SK-N-SH (cell line): ENCODE measurements at regions not wholly inside any gene's neighbourhood (a gene's known extent, or its start where the extent isn't known, plus 50 kb on each side); places are given as distances from the start of the nearest gene placed in this dataset.

Experiments
- CTCF ChIA-PET: fragments of 300-600, 350-600 bp; formaldehyde crosslinking; extraction: SDS; loops from one replicate; lab custom pipeline; 2021; lab: Yijun Ruan, JAX
- POLR2A ChIA-PET: fragments of 350-600 bp; sonication (Branson Sonifier 250); formaldehyde crosslinking; extraction: SDS; loops from one replicate; lab custom pipeline; 2020; ENCODE audit warnings: antibody characterized with exemption, inconsistent platforms; lab: Yijun Ruan, JAX
- DNase-seq: peaks from one replicate; pipeline ENCODE4 v3.0.0; 2012
- H2AFZ ChIP-seq: fragments of 200-600 bp; sonication (generic); 2 replicates; pipeline ENCODE4 v1.8.1; 2016; ENCODE audit warnings: antibody characterized with exemption, mild to moderate bottlenecking, low read depth
- H3F3A ChIP-seq: fragments of 200-600 bp; sonication (generic); replicated peaks from 2 replicates; pipeline ENCODE3; 2016; ENCODE audit warnings: antibody characterized with exemption, mild to moderate bottlenecking; ENCODE audit not compliant: insufficient read depth
- H3K27ac ChIP-seq, 2 experiments: fragments of 200-500 bp in 1 of 2; fragments of 200-600 bp in 1 of 2; sonication (Bioruptor generic) in 1 of 2; sonication (generic), shearing (Covaris generic) in 1 of 2; 2 replicates each; pipeline versions ENCODE4 v1.5.1 to v1.6.1; 2014 to 2016; ENCODE audit warnings: low read depth in 2 of 2, inconsistent platforms in 1 of 2, low read length in 1 of 2, mild to moderate bottlenecking in 1 of 2, mixed read lengths in 1 of 2
- H3K27me3 ChIP-seq: fragments of 200-600 bp; sonication (generic), shearing (Covaris generic); 2 replicates; pipeline ENCODE4 v1.6.1; 2016; ENCODE audit warnings: mixed run types; ENCODE audit not compliant: insufficient read depth
- H3K36me3 ChIP-seq, 2 experiments: fragments of 200-500 bp in 1 of 2; fragments of 200-600 bp in 1 of 2; sonication (Bioruptor generic) in 1 of 2; sonication (generic) in 1 of 2; replicated peaks in 1 of 2; 2 replicates each; pipeline versions ENCODE3 to v1.5.1; 2014 to 2016; ENCODE audit warnings: low read length in 1 of 2, mild to moderate bottlenecking in 1 of 2; ENCODE audit not compliant: insufficient read depth in 2 of 2, control insufficient read depth in 1 of 2
- H3K4me1 ChIP-seq, 2 experiments: fragments of 200-500 bp in 1 of 2; fragments of 200-600 bp in 1 of 2; sonication (Bioruptor generic) in 1 of 2; sonication (generic), shearing (Covaris generic) in 1 of 2; 2 replicates each; pipeline versions ENCODE4 v1.5.1 to v1.6.1; 2014 to 2016; ENCODE audit warnings: low read depth in 1 of 2, low read length in 1 of 2, mixed run types in 1 of 2; ENCODE audit not compliant: insufficient read depth in 2 of 2, control insufficient read depth in 1 of 2
- H3K4me2 ChIP-seq: fragments of 200-600 bp; sonication (generic), shearing (Covaris generic); 2 replicates; pipeline ENCODE4 v1.6.1; 2017; ENCODE audit warnings: mixed run types
- H3K4me3 ChIP-seq, 2 experiments: fragments of 200-500 bp in 1 of 2; fragments of 200-600 bp in 1 of 2; sonication (Bioruptor generic) in 1 of 2; sonication (generic), shearing (Covaris generic) in 1 of 2; 2 replicates each; pipeline versions ENCODE4 v1.5.1 to v1.8.1; 2014 to 2016; ENCODE audit warnings: low read depth in 2 of 2, inconsistent platforms in 1 of 2, low read length in 1 of 2, mild to moderate bottlenecking in 1 of 2, mixed read lengths in 1 of 2, moderate library complexity in 1 of 2
- H3K79me2 ChIP-seq: fragments of 200-600 bp; sonication (generic); 2 replicates; pipeline ENCODE4 v1.8.1; 2017; ENCODE audit warnings: mild to moderate bottlenecking; ENCODE audit not compliant: insufficient read depth
- H3K9ac ChIP-seq: fragments of 200-600 bp; sonication (generic); 2 replicates; pipeline ENCODE4 v1.6.1; 2017; ENCODE audit warnings: mixed run types
- H3K9me2 ChIP-seq: fragments of 200-600 bp; sonication (generic); 2 replicates; pipeline ENCODE4 v1.6.1; 2017; ENCODE audit warnings: mixed run types
- H3K9me3 ChIP-seq: fragments of 200-600 bp; sonication (generic); 2 replicates; pipeline ENCODE4 v1.6.1; 2017; ENCODE audit warnings: mixed run types, mild to moderate bottlenecking, moderate library complexity
- H4K20me1 ChIP-seq: fragments of 200-600 bp; sonication (generic); 2 replicates; pipeline ENCODE4 v1.6.1; 2017; ENCODE audit warnings: mild to moderate bottlenecking, mixed run types; ENCODE audit not compliant: insufficient read depth
- CHD2 ChIP-seq: fragments of 150-350 bp; IDR thresholded peaks from 2 replicates; pipeline ENCODE4 v1.6.1; 2018; ENCODE audit warnings: low read length; ENCODE audit not compliant: partially characterized antibody
- EP300 ChIP-seq, 2 experiments: IDR thresholded peaks; 2 replicates each; pipeline versions ENCODE4 v1.4.0 to v1.6.1; 2012; ENCODE audit warnings: borderline replicate concordance in 1 of 2, low read depth in 1 of 2, low read length in 1 of 2
- FOSL2 ChIP-seq: IDR thresholded peaks from 2 replicates; pipeline ENCODE4 v1.4.0; 2012; ENCODE audit warnings: low read depth, mild to moderate bottlenecking, moderate library complexity, borderline replicate concordance
- FOXM1 ChIP-seq: IDR thresholded peaks from 2 replicates; pipeline ENCODE4 v1.4.0; 2012; ENCODE audit warnings: low read depth, mild to moderate bottlenecking
- MXI1 ChIP-seq: IDR thresholded peaks from 2 replicates; pipeline ENCODE4 v1.6.1; 2012; ENCODE audit warnings: mild to moderate bottlenecking, low read depth, low read length, improper control_type of control experiment
- NFIC ChIP-seq: IDR thresholded peaks from 2 replicates; pipeline ENCODE4 v1.4.0; 2012; ENCODE audit warnings: borderline replicate concordance
- NRF1 ChIP-seq: IDR thresholded peaks from 2 replicates; pipeline ENCODE4 v1.6.1; 2012; ENCODE audit warnings: low read depth, mild to moderate bottlenecking, low read length
- POLR2AphosphoS5 ChIP-seq: IDR thresholded peaks from 2 replicates; pipeline ENCODE4 v1.6.1; 2012; ENCODE audit warnings: low read depth, low read length
- RAD21 ChIP-seq: IDR thresholded peaks from 2 replicates; pipeline ENCODE4 v1.6.1; 2012; ENCODE audit warnings: mild to moderate bottlenecking, low read length
- RCOR1 ChIP-seq: fragments of 150-350 bp; IDR thresholded peaks from 2 replicates; pipeline ENCODE4 v1.6.1; 2017; ENCODE audit warnings: antibody characterized with exemption, low read length
- RXRA ChIP-seq: IDR thresholded peaks from 2 replicates; pipeline ENCODE4 v1.4.0; 2012; ENCODE audit warnings: low read depth, mild to moderate bottlenecking, borderline replicate concordance
- SMC3 ChIP-seq: IDR thresholded peaks from 2 replicates; pipeline ENCODE4 v1.6.1; 2012; ENCODE audit warnings: low read depth, low read length, improper control_type of control experiment
- WGBS: methylation state at CpG from one replicate; pipeline ENCODE4 v1.1.6; 2017; ENCODE audit warnings: low lambda C conversion rate; 5-methylcytosine and 5-hydroxymethylcytosine counted together
- TF ChIP-seq, protein P1 (sequence below): IDR thresholded peaks from 2 replicates; pipeline ENCODE4 v1.4.0; 2012; ENCODE audit warnings: low read depth, borderline replicate concordance
- TF ChIP-seq, protein P2 (sequence below): fragments of 200-600 bp; sonication (generic); IDR thresholded peaks from 2 replicates; pipeline ENCODE4 v1.6.1; 2017; ENCODE audit warnings: antibody characterized with exemption, mild to moderate bottlenecking, moderate library complexity
- TF ChIP-seq, protein P3 (sequence below): IDR thresholded peaks from 2 replicates; pipeline ENCODE4 v1.6.1; 2012; ENCODE audit warnings: mild to moderate bottlenecking, low read depth, low read length, moderate library complexity

GRCh38 chr12:127108360-127109215 is 1158.4 kb upstream of the TMEM132C start:
- Histone ChIP-seq H3K27me3 (no peaks in the 10 kb centered on the region), H3K4me2 (no peak overlapping the region), H2AFZ (no peak overlapping the region), H3K4me1 (no peaks in the 10 kb centered on the region), H3K27ac (no peak overlapping the region), H4K20me1 (no peaks in the 10 kb centered on the region), H3K79me2 (no peaks in the 10 kb centered on the region), H3K4me3 (no peak overlapping the region), H3F3A (no peaks in the 10 kb centered on the region), H3K36me3 (no peaks in the 10 kb centered on the region), H3K9me3 (no peaks in the 10 kb centered on the region), H3K9ac (no peak overlapping the region), H3K9me2 (no peaks in the 10 kb centered on the region)
- ChIA-PET POLR2A (no interaction called here), CTCF (interaction anchor here (0.5 to 8.1 kb wide), 52 partner anchors 8 to 1151 kb away, joined by 3 to 131 read pairs (median 4); no protein-coding TSS in a partner anchor)
- TF ChIP-seq RAD21 (peak; percentile 73), CHD2 (no peak), SMC3 (peak; percentile 76), NFIC (no peak)
- TF ChIP-seq, protein P1, sequence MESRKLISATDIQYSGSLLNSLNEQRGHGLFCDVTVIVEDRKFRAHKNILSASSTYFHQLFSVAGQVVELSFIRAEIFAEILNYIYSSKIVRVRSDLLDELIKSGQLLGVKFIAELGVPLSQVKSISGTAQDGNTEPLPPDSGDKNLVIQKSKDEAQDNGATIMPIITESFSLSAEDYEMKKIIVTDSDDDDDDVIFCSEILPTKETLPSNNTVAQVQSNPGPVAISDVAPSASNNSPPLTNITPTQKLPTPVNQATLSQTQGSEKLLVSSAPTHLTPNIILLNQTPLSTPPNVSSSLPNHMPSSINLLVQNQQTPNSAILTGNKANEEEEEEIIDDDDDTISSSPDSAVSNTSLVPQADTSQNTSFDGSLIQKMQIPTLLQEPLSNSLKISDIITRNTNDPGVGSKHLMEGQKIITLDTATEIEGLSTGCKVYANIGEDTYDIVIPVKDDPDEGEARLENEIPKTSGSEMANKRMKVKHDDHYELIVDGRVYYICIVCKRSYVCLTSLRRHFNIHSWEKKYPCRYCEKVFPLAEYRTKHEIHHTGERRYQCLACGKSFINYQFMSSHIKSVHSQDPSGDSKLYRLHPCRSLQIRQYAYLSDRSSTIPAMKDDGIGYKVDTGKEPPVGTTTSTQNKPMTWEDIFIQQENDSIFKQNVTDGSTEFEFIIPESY = no peak
- TF ChIP-seq, protein P2, sequence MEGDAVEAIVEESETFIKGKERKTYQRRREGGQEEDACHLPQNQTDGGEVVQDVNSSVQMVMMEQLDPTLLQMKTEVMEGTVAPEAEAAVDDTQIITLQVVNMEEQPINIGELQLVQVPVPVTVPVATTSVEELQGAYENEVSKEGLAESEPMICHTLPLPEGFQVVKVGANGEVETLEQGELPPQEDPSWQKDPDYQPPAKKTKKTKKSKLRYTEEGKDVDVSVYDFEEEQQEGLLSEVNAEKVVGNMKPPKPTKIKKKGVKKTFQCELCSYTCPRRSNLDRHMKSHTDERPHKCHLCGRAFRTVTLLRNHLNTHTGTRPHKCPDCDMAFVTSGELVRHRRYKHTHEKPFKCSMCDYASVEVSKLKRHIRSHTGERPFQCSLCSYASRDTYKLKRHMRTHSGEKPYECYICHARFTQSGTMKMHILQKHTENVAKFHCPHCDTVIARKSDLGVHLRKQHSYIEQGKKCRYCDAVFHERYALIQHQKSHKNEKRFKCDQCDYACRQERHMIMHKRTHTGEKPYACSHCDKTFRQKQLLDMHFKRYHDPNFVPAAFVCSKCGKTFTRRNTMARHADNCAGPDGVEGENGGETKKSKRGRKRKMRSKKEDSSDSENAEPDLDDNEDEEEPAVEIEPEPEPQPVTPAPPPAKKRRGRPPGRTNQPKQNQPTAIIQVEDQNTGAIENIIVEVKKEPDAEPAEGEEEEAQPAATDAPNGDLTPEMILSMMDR = peak; percentile 50
- 33% methylated on average over 7 of the region's 7 CpGs for WGBS
- peak; percentile 62 for DNase-seq

GRCh38 chr12:127113945-127114344 is 1153.0 kb upstream of the TMEM132C start:
- ChIA-PET POLR2A (no interaction called here), CTCF (no interaction called here)
- 34% methylated on average over 2 of the region's 2 CpGs for WGBS
- H3F3A ChIP-seq = no peaks in the 10 kb centered on the region
- no peaks in the 10 kb centered on the region for H3K79me2 ChIP-seq
- H3K4me3 ChIP-seq = no peak overlapping the region
- H3K27ac ChIP-seq = no peak overlapping the region
- H3K4me2 ChIP-seq = no peak overlapping the region
- H4K20me1 ChIP-seq = no peaks in the 10 kb centered on the region
- DNase-seq = no peak
- no peak overlapping the region for H2AFZ ChIP-seq
- no peaks in the 10 kb centered on the region for H3K36me3 ChIP-seq
- H3K27me3 ChIP-seq = no peaks in the 10 kb centered on the region
- H3K9me3 ChIP-seq = no peaks in the 10 kb centered on the region
- H3K4me1 ChIP-seq = peaks cover 0 to 3% of the 10 kb centered on the region in 2 experiments; a peak in 1 of 4 replicates
- H3K9ac ChIP-seq = no peak overlapping the region
- no peaks in the 10 kb centered on the region for H3K9me2 ChIP-seq
- TF ChIP-seq RCOR1 (no peak), POLR2AphosphoS5 (no peak), FOXM1 (no peak), RXRA (no peak), MXI1 (no peak), NRF1 (no peak), FOSL2 (no peak), EP300 (IDR thresholded peaks at IDR 0.05; ENCODE audit: borderline replicate concordance in 1 of 2, low read depth in 1 of 2, low read length in 1 of 2) (no peak)
- TF ChIP-seq, protein P1 = no peak
- TF ChIP-seq, protein P3, sequence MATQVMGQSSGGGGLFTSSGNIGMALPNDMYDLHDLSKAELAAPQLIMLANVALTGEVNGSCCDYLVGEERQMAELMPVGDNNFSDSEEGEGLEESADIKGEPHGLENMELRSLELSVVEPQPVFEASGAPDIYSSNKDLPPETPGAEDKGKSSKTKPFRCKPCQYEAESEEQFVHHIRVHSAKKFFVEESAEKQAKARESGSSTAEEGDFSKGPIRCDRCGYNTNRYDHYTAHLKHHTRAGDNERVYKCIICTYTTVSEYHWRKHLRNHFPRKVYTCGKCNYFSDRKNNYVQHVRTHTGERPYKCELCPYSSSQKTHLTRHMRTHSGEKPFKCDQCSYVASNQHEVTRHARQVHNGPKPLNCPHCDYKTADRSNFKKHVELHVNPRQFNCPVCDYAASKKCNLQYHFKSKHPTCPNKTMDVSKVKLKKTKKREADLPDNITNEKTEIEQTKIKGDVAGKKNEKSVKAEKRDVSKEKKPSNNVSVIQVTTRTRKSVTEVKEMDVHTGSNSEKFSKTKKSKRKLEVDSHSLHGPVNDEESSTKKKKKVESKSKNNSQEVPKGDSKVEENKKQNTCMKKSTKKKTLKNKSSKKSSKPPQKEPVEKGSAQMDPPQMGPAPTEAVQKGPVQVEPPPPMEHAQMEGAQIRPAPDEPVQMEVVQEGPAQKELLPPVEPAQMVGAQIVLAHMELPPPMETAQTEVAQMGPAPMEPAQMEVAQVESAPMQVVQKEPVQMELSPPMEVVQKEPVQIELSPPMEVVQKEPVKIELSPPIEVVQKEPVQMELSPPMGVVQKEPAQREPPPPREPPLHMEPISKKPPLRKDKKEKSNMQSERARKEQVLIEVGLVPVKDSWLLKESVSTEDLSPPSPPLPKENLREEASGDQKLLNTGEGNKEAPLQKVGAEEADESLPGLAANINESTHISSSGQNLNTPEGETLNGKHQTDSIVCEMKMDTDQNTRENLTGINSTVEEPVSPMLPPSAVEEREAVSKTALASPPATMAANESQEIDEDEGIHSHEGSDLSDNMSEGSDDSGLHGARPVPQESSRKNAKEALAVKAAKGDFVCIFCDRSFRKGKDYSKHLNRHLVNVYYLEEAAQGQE = no peak
